ENCODE measurements at regions not wholly inside any gene's neighbourhood (a gene's known extent, or its start where the extent isn't known, plus 50 kb on each side); places are given as distances from the start of the nearest gene placed in this dataset.

GRCh38 chr5:115354246-115354645 lies 57.8 kb upstream of the CCDC112 start:
- Histone ChIP-seq H3K27me3 (ENCODE audit: control insufficient read depth, insufficient read depth, low read length) (no peaks in the 10 kb centered on the region), H3K36me3 (replicated peaks; ENCODE audit: control insufficient read depth, insufficient read depth, low read length) (no peaks in the 10 kb centered on the region), H3K4me3 (ENCODE audit: insufficient read depth, low read depth, low read length) (no peak overlapping the region)
- no peak for DNase-seq

GRCh38 chr5:115352571-115352970 lies 56.1 kb upstream of the CCDC112 start:
- Histone ChIP-seq H3K36me3 (replicated peaks; ENCODE audit: control insufficient read depth, insufficient read depth, low read length) (no peaks in the 10 kb centered on the region), H3K4me3 (ENCODE audit: insufficient read depth, low read depth, low read length) (no peak overlapping the region), H3K27me3 (ENCODE audit: control insufficient read depth, insufficient read depth, low read length) (no peaks in the 10 kb centered on the region)
- DNase-seq = no peak

GRCh38 chr5:115351356-115352195 lies 55.1 kb upstream of the CCDC112 start:
- no peak for DNase-seq
- Histone ChIP-seq H3K27me3 (ENCODE audit: control insufficient read depth, insufficient read depth, low read length) (no peaks in the 10 kb centered on the region), H3K36me3 (replicated peaks; ENCODE audit: control insufficient read depth, insufficient read depth, low read length) (no peaks in the 10 kb centered on the region), H3K4me3 (ENCODE audit: insufficient read depth, low read depth, low read length) (no peak overlapping the region)

- DNase-seq = no peak
- no peaks in the 10 kb centered on the region for H3K36me3 ChIP-seq (replicated peaks; ENCODE audit: control insufficient read depth, insufficient read depth, low read length)
- H3K27me3 ChIP-seq (ENCODE audit: control insufficient read depth, insufficient read depth, low read length) = no peaks in the 10 kb centered on the region
- no peak overlapping the region for H3K4me3 ChIP-seq (ENCODE audit: insufficient read depth, low read depth, low read length)
These were observed 54.4 kb upstream of the CCDC112 start for GRCh38 chr5:115350894-115351293.

- no peak for DNase-seq
- Histone ChIP-seq H3K4me3 (ENCODE audit: insufficient read depth, low read depth, low read length) (no peak overlapping the region), H3K27me3 (ENCODE audit: control insufficient read depth, insufficient read depth, low read length) (no peaks in the 10 kb centered on the region), H3K36me3 (replicated peaks; ENCODE audit: control insufficient read depth, insufficient read depth, low read length) (no peaks in the 10 kb centered on the region)
These were observed 52.8 kb upstream of the CCDC112 start for GRCh38 chr5:115349001-115349817.

DNA sequence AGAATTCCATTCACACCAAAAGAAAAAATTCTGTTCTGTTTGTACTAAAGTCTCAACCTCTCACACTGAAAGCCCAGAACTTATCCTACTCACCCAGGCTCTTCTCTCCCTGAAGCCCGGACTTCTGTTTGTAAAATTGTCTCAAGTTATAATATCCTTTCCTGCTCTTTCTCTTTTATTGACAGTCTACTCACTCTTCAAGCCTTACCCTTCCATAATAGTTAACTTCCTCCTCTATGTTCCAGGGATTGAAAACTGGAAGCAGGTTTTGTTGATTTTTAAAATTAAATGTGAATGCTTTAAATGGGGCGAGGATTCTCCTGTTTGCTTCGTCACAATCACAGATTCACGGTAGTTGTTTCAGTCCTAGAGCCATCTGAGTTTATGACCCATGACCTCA lies 51.7 kb upstream of the CCDC112 start:
- H3K4me3 ChIP-seq (ENCODE audit: insufficient read depth, low read depth, low read length) = no peak overlapping the region
- H3K27me3 ChIP-seq (ENCODE audit: control insufficient read depth, insufficient read depth, low read length) = no peaks in the 10 kb centered on the region
- H3K36me3 ChIP-seq (replicated peaks; ENCODE audit: control insufficient read depth, insufficient read depth, low read length) = no peaks in the 10 kb centered on the region
- DNase-seq = no peak
